Parathyroid adenoma (tissue), 2 donors: ENCODE measurements at regions not wholly inside any gene's neighbourhood (a gene's known extent, or its start where the extent isn't known, plus 50 kb on each side); places are given as distances from the start of the nearest gene placed in this dataset.

Experiments used
- H2AFZ ChIP-seq: fragments of 300-600 bp; sonication (generic); one replicate; pipeline ENCODE4 v1.7.0; 2017; ENCODE audit warnings: antibody characterized with exemption, mild to moderate bottlenecking
- H3K27ac ChIP-seq: fragments of 300-600 bp; sonication (generic); one replicate; pipeline ENCODE4 v1.7.0; 2017
- H3K27me3 ChIP-seq: fragments of 300-600 bp; sonication (generic); one replicate; pipeline ENCODE4 v1.7.0; 2017; ENCODE audit warnings: low read length; ENCODE audit not compliant: control insufficient read depth, insufficient read depth
- H3K36me3 ChIP-seq: fragments of 300-600 bp; sonication (generic); one replicate; pipeline ENCODE4 v1.7.0; 2017; ENCODE audit warnings: low read length; ENCODE audit not compliant: control insufficient read depth, insufficient read depth
- H3K4me1 ChIP-seq: fragments of 300-600 bp; sonication (generic); one replicate; pipeline ENCODE4 v1.7.0; 2017; ENCODE audit warnings: control low read depth
- H3K4me2 ChIP-seq: fragments of 300-600 bp; sonication (generic); one replicate; pipeline ENCODE4 v1.7.0; 2017; ENCODE audit warnings: low read length
- H3K4me3 ChIP-seq: fragments of 300-600 bp; sonication (generic); one replicate; pipeline ENCODE4 v1.7.0; 2017; ENCODE audit warnings: low read depth, low read length
- H3K79me2 ChIP-seq: fragments of 300-600 bp; sonication (generic); one replicate; pipeline ENCODE4 v1.7.0; 2017; ENCODE audit warnings: control low read depth
- H3K9ac ChIP-seq: fragments of 300-600 bp; sonication (generic); one replicate; pipeline ENCODE4 v1.7.0; 2017; ENCODE audit warnings: mild to moderate bottlenecking
- H3K9me3 ChIP-seq: fragments of 300-600 bp; sonication (generic); one replicate; pipeline ENCODE4 v1.7.0; 2017; ENCODE audit warnings: low read length; ENCODE audit not compliant: control insufficient read depth
- CTCF ChIP-seq: fragments of 300-600 bp; sonication (generic); IDR thresholded peaks from one replicate; pipeline ENCODE4 v1.7.0; 2017; ENCODE audit warnings: antibody characterized with exemption, mild to moderate bottlenecking
- donor health status: primary hyperparathyroidism.

GRCh38 chr5:29122306-29122705, 2071.2 kb upstream of the CDH6 start:
- Histone ChIP-seq H3K4me3 (no peak overlapping the region), H3K9me3 (no peaks in the 10 kb centered on the region), H3K36me3 (no peaks in the 10 kb centered on the region), H2AFZ (no peak overlapping the region), H3K4me2 (no peak overlapping the region), H3K79me2 (no peaks in the 10 kb centered on the region), H3K4me1 (no peaks in the 10 kb centered on the region), H3K27me3 (no peaks in the 10 kb centered on the region), H3K9ac (no peak overlapping the region), H3K27ac (no peak overlapping the region)
- no peak for TF ChIP-seq CTCF

GRCh38 chr5:29114331-29114768, 2076.0 kb upstream of the CDH9 start:
- Histone ChIP-seq H3K27ac (no peak overlapping the region), H3K27me3 (no peaks in the 10 kb centered on the region), H3K4me3 (no peak overlapping the region), H3K4me2 (no peak overlapping the region), H3K4me1 (no peaks in the 10 kb centered on the region), H3K9me3 (no peaks in the 10 kb centered on the region), H2AFZ (no peak overlapping the region), H3K79me2 (no peaks in the 10 kb centered on the region), H3K36me3 (no peaks in the 10 kb centered on the region), H3K9ac (no peak overlapping the region)
- TF ChIP-seq CTCF, result no peak

GRCh38 chr5:29113516-29113915, 2075.1 kb upstream of the CDH9 start:
- H3K9ac ChIP-seq, result no peak overlapping the region
- no peaks in the 10 kb centered on the region for H3K4me1 ChIP-seq
- no peak for TF ChIP-seq CTCF
- no peak overlapping the region for H2AFZ ChIP-seq
- H3K4me2 ChIP-seq, result no peak overlapping the region
- no peak overlapping the region for H3K4me3 ChIP-seq
- no peaks in the 10 kb centered on the region for H3K36me3 ChIP-seq
- no peak overlapping the region for H3K27ac ChIP-seq
- no peaks in the 10 kb centered on the region for H3K27me3 ChIP-seq
- no peaks in the 10 kb centered on the region for H3K9me3 ChIP-seq
- H3K79me2 ChIP-seq, result no peaks in the 10 kb centered on the region

- Histone ChIP-seq H3K27ac (no peak overlapping the region), H3K9me3 (no peaks in the 10 kb centered on the region), H3K79me2 (no peaks in the 10 kb centered on the region), H2AFZ (no peak overlapping the region), H3K4me1 (no peaks in the 10 kb centered on the region), H3K9ac (no peak overlapping the region), H3K36me3 (no peaks in the 10 kb centered on the region), H3K4me2 (no peak overlapping the region), H3K4me3 (no peak overlapping the region), H3K27me3 (no peaks in the 10 kb centered on the region)
- no peak for TF ChIP-seq CTCF
Observed at GRCh38 chr5:29099585-29099984, 2061.2 kb upstream of the CDH9 start.

GRCh38 chr5:29089591-29090130, 2051.3 kb upstream of the CDH9 start:
- no peaks in the 10 kb centered on the region for H3K79me2 ChIP-seq
- H3K27ac ChIP-seq, result no peak overlapping the region
- H3K4me3 ChIP-seq, result no peak overlapping the region
- TF ChIP-seq CTCF, result no peak
- no peaks in the 10 kb centered on the region for H3K36me3 ChIP-seq
- H3K9me3 ChIP-seq, result no peaks in the 10 kb centered on the region
- H3K4me1 ChIP-seq, result no peaks in the 10 kb centered on the region
- H3K9ac ChIP-seq, result no peak overlapping the region
- H2AFZ ChIP-seq, result no peak overlapping the region
- no peak overlapping the region for H3K4me2 ChIP-seq
- H3K27me3 ChIP-seq, result no peaks in the 10 kb centered on the region
